HCT116 (cell line): ENCODE measurements at regions not wholly inside any gene's neighbourhood (a gene's known extent, or its start where the extent isn't known, plus 50 kb on each side); places are given as distances from the start of the nearest gene placed in this dataset.

Experiments
- ATAC-seq: fragments of 200-7000 bp; cut with Tn5 transposase; 2 replicates; pipeline ENCODE4 v1.9.1; 2020; ENCODE audit warnings: mild to moderate bottlenecking, moderate library complexity
- BruUV-seq: library from RNA; stranded (reverse); fragments of 400-500 nt; replicated peaks from 2 replicates; lab custom pipeline; 2021; lab: Mats Ljungman, UMichigan
- CTCF ChIA-PET: fragments of 300-600 bp; sonication (Branson Sonifier 250); formaldehyde crosslinking; loops from one replicate; lab custom pipeline; 2021; ENCODE audit warnings: antibody characterized with exemption; lab: Charles Lee
- POLR2A ChIA-PET: fragments of 300-600, 350-600 bp; sonication (Branson Sonifier 250); formaldehyde crosslinking; loops from one replicate; lab custom pipeline; 2021; ENCODE audit warnings: antibody characterized with exemption; lab: Charles Lee
- RAD21 ChIA-PET, 2 experiments: fragments of 300-600 bp; sonication (Branson Sonifier 250); formaldehyde crosslinking; loops; one replicate each; lab custom pipeline; 2023; ENCODE audit warnings: low total read pairs in 2 of 2; ENCODE audit not compliant: uncharacterized antibody in 2 of 2, unreplicated experiment in 2 of 2, low non-redundant PET in 1 of 2; lab: Charles Lee
- DNase-seq: peaks from one replicate; pipeline ENCODE4 v3.0.0-alpha.2; 2010; ENCODE audit warnings: low read depth, low spot score
- H2AFZ ChIP-seq: fragments of 200-600 bp; shearing (Covaris generic), sonication (generic); 2 replicates; pipeline ENCODE4 v1.6.1; 2017; ENCODE audit warnings: low read depth, mixed run types, mixed read lengths, antibody characterized with exemption, low read length; ENCODE audit not compliant: poor library complexity, severe bottlenecking
- H3K27ac ChIP-seq: 2 replicates; pipeline ENCODE4 v1.5.1; 2012; ENCODE audit warnings: low read depth, low read length
- H3K27me3 ChIP-seq: fragments of 200-600 bp; sonication (generic); 2 replicates; pipeline ENCODE4 v1.6.1; 2016; ENCODE audit warnings: mixed run types, low read length, mixed read lengths; ENCODE audit not compliant: insufficient read depth
- H3K36me3 ChIP-seq, 2 experiments: fragments of 200-500 bp in 1 of 2; fragments of 200-600 bp in 1 of 2; sonication (Bioruptor generic) in 1 of 2; sonication (generic) in 1 of 2; 2 replicates each; pipeline versions ENCODE4 v1.5.1 to v1.6.1; 2014 to 2016; ENCODE audit warnings: low read length in 2 of 2, inconsistent platforms in 1 of 2, mixed read lengths in 1 of 2, mixed run types in 1 of 2; ENCODE audit not compliant: insufficient read depth in 2 of 2, control insufficient read depth in 1 of 2
- H3K4me1 ChIP-seq, 2 experiments: fragments of 200-600 bp in 1 of 2; sonication (generic) in 1 of 2; 2 replicates each; pipeline versions ENCODE4 v1.5.1 to v1.6.1; 2012 to 2017; ENCODE audit warnings: low read length in 2 of 2, inconsistent platforms in 1 of 2, mild to moderate bottlenecking in 1 of 2, mixed read lengths in 1 of 2, mixed run types in 1 of 2, moderate library complexity in 1 of 2; ENCODE audit not compliant: insufficient read depth in 2 of 2, control insufficient read depth in 1 of 2
- H3K4me2 ChIP-seq: fragments of 200-600 bp; sonication (generic); 2 replicates; pipeline ENCODE4 v1.6.1; 2017; ENCODE audit warnings: mixed run types, low read length, mixed read lengths
- H3K4me3 ChIP-seq, 2 experiments: fragments of 200-600 bp in 1 of 2; sonication (generic) in 1 of 2; replicated peaks in 1 of 2; 2 replicates each; pipeline ENCODE4 v1.5.1; 2011 to 2016; ENCODE audit warnings: low read length in 2 of 2, control low read depth in 1 of 2, low read depth in 1 of 2, mild to moderate bottlenecking in 1 of 2, mixed read lengths in 1 of 2, mixed run types in 1 of 2
- H3K79me2 ChIP-seq: fragments of 200-600 bp; sonication (generic); 2 replicates; pipeline ENCODE4 v1.6.1; 2017; ENCODE audit warnings: mild to moderate bottlenecking, mixed run types, low read length, moderate library complexity, mixed read lengths; ENCODE audit not compliant: insufficient read depth
- H3K9ac ChIP-seq: fragments of 200-600 bp; sonication (generic); 2 replicates; pipeline ENCODE4 v1.6.1; 2016; ENCODE audit warnings: low read length, mixed read lengths
- H3K9me2 ChIP-seq: fragments of 200-600 bp; sonication (generic), shearing (Covaris generic); 2 replicates; pipeline ENCODE4 v1.6.1; 2017; ENCODE audit warnings: mixed run types, mild to moderate bottlenecking, moderate library complexity; ENCODE audit not compliant: insufficient read depth
- H3K9me3 ChIP-seq, 2 experiments: fragments of 200-500 bp in 1 of 2; fragments of 200-600 bp in 1 of 2; sonication (Bioruptor generic) in 1 of 2; sonication (generic) in 1 of 2; 2 replicates each; pipeline ENCODE4 v1.6.1; 2014 to 2017; ENCODE audit warnings: low read length in 2 of 2, mixed read lengths in 2 of 2, inconsistent platforms in 1 of 2, low read depth in 1 of 2, mild to moderate bottlenecking in 1 of 2, mixed run types in 1 of 2, moderate library complexity in 1 of 2; ENCODE audit not compliant: control insufficient read depth in 1 of 2, insufficient read depth in 1 of 2
- H4K20me1 ChIP-seq: fragments of 200-600 bp; sonication (generic), shearing (Covaris generic); 2 replicates; pipeline ENCODE4 v1.6.1; 2017; ENCODE audit warnings: mixed run types, mild to moderate bottlenecking, moderate library complexity; ENCODE audit not compliant: insufficient read depth
- ATF3 ChIP-seq: IDR thresholded peaks from 2 replicates; pipeline ENCODE4 v1.6.1; 2012
- CBX3 ChIP-seq: IDR thresholded peaks from 2 replicates; pipeline ENCODE4 v1.6.1; 2012; ENCODE audit warnings: low read depth
- CEBPB ChIP-seq: IDR thresholded peaks from 2 replicates; pipeline ENCODE4 v1.6.1; 2012; ENCODE audit warnings: low read depth
- EGR1 ChIP-seq: IDR thresholded peaks from 2 replicates; pipeline ENCODE4 v1.6.1; 2012; ENCODE audit warnings: low read depth
- ELF1 ChIP-seq: IDR thresholded peaks from 2 replicates; pipeline ENCODE4 v1.6.1; 2012; ENCODE audit warnings: low read depth, borderline replicate concordance
- EZH2 ChIP-seq: fragments of 200-600 bp; sonication (generic); IDR thresholded peaks from 2 replicates; pipeline ENCODE4 v1.6.1; 2017; ENCODE audit warnings: antibody characterized with exemption, mixed run types
- JUND ChIP-seq: IDR thresholded peaks from 2 replicates; pipeline ENCODE4 v1.6.1; 2012
- MAX ChIP-seq: IDR thresholded peaks from 2 replicates; pipeline ENCODE4 v1.6.1; 2012
- POLR2AphosphoS5 ChIP-seq: IDR thresholded peaks from 2 replicates; pipeline ENCODE4 v1.6.1; 2011; ENCODE audit warnings: mild to moderate bottlenecking, low read depth, low read length, moderate library complexity
- REST ChIP-seq: IDR thresholded peaks from 2 replicates; pipeline ENCODE4 v1.6.1; 2012; ENCODE audit warnings: low read depth
- SRF ChIP-seq: IDR thresholded peaks from 2 replicates; pipeline ENCODE4 v1.6.1; 2012; ENCODE audit warnings: low read depth
- TCF7L2 ChIP-seq: IDR thresholded peaks from 2 replicates; pipeline ENCODE4 v1.7.0; 2011; ENCODE audit warnings: borderline replicate concordance, inconsistent platforms; ENCODE audit not compliant: insufficient read depth, insufficient read length; ENCODE audit errors: extremely low read depth
- YY1 ChIP-seq: IDR thresholded peaks from 2 replicates; pipeline ENCODE4 v1.6.1; 2011; ENCODE audit warnings: low read length, low read depth, moderate library complexity, mild to moderate bottlenecking; ENCODE audit not compliant: insufficient replicate concordance; ENCODE audit errors: extremely low read depth
- ZBTB33 ChIP-seq: IDR thresholded peaks from 2 replicates; pipeline ENCODE4 v1.6.1; 2011; ENCODE audit warnings: mild to moderate bottlenecking, low read length, moderate library complexity; ENCODE audit not compliant: insufficient replicate concordance; ENCODE audit errors: extremely low read depth
- ZFX ChIP-seq: fragments of 450-650 bp; IDR thresholded peaks from 2 replicates; pipeline ENCODE4 v1.6.1; 2017
- intact Hi-C: fragments of 100-400 bp; cut with micrococcal nuclease; formaldehyde crosslinking; loops from 2 replicates; pipeline ENCODE4 v1.10.0; 2022

GRCh38 chr4:71214578-71214977 lies 124.2 kb upstream of the SLC4A4 start:
- ChIA-PET POLR2A (no interaction called here), CTCF (no interaction called here), RAD21 (no interaction called here)
- Histone ChIP-seq H3K27ac (no peak overlapping the region), H3K36me3 (no peaks in the 10 kb centered on the region), H3K4me3 (no peak overlapping the region), H3K9me2 (no peaks in the 10 kb centered on the region), H3K9me3 (no peaks in the 10 kb centered on the region), H3K27me3 (0 out of 2 replicates have a peak, but pooled peaks cover 4% of the 10 kb centered on the region), H3K9ac (no peak overlapping the region), H2AFZ (no peak overlapping the region), H3K79me2 (no peaks in the 10 kb centered on the region), H3K4me1 (no peaks in the 10 kb centered on the region), H4K20me1 (no peaks in the 10 kb centered on the region), H3K4me2 (no peak overlapping the region)
- intact Hi-C loops, result no loop called here
- TF ChIP-seq CBX3 (no peak), ELF1 (no peak), SRF (no peak), CEBPB (no peak), YY1 (no peak)
- DNase-seq (no peak), ATAC-seq (no peak)
- BruUV-seq, result no TSS peak

GRCh38 chr4:71216316-71216959 lies 122.4 kb upstream of the SLC4A4 start:
- intact Hi-C loops, result no loop called here
- BruUV-seq, result no TSS peak
- ATAC-seq, result no peak
- no peaks in the 10 kb centered on the region for H3K9me3 ChIP-seq
- TF ChIP-seq TCF7L2 (no peak), REST (no peak), ATF3 (no peak), ZBTB33 (no peak), EGR1 (no peak), CEBPB (no peak), CBX3 (no peak), SRF (no peak), YY1 (no peak), POLR2AphosphoS5 (no peak), EZH2 (no peak), JUND (no peak), MAX (no peak), ZFX (no peak)
- H3K9me2 ChIP-seq, result no peaks in the 10 kb centered on the region
- H3K4me2 ChIP-seq, result no peak overlapping the region
- H3K27ac ChIP-seq, result no peak overlapping the region
- CTCF ChIA-PET, result no interaction called here
- RAD21 ChIA-PET, result no interaction called here
- no peaks in the 10 kb centered on the region for H3K4me1 ChIP-seq
- H3K27me3 ChIP-seq, result no peaks in the 10 kb centered on the region
- H3K9ac ChIP-seq, result no peak overlapping the region
- no peaks in the 10 kb centered on the region for H3K36me3 ChIP-seq
- DNase-seq, result no peak
- POLR2A ChIA-PET, result no interaction called here
- no peaks in the 10 kb centered on the region for H4K20me1 ChIP-seq
- no peaks in the 10 kb centered on the region for H3K79me2 ChIP-seq
- H3K4me3 ChIP-seq, result no peak overlapping the region
- H2AFZ ChIP-seq, result no peak overlapping the region
